GM18867 (cell line): ENCODE measurements at regions not wholly inside any gene's neighbourhood (a gene's known extent, or its start where the extent isn't known, plus 50 kb on each side); places are given as distances from the start of the nearest gene placed in this dataset.
"Not testable (repeated sequence)": the region's sequence is repeated elsewhere in the genome, so short reads cannot be mapped to it uniquely, and the experiment has no call there.

ENCODE experiments used
- ATAC-seq: cut with Tn5 transposase; IDR thresholded peaks from one replicate; pipeline ENCODE4 v1.9.1; 2021; ENCODE audit warnings: mild to moderate bottlenecking, moderate library complexity; ENCODE audit not compliant: unreplicated experiment

GRCh38 chr20:23141450-23142161 lies 55.5 kb upstream of the CD93 start:
- ATAC-seq, result no peak

- no peak for ATAC-seq
Observed at GRCh38 chr20:23140991-23141390, 54.9 kb upstream of the CD93 start.

- not testable (repeated sequence) for ATAC-seq
Observed at GRCh38 chr20:23139984-23140383, 53.9 kb upstream of the CD93 start.

GRCh38 chr20:23139524-23139923 lies 53.4 kb upstream of the CD93 start:
- ATAC-seq, result no peak

- no peak for ATAC-seq
Observed at GRCh38 chr20:23138682-23139081, 52.6 kb upstream of the CD93 start.

GRCh38 chr20:23138226-23138625 lies 52.1 kb upstream of the CD93 start:
- ATAC-seq, result no peak

GRCh38 chr20:23136893-23137745 lies 51.0 kb upstream of the CD93 start:
- ATAC-seq, result no peak

GRCh38 chr20:23135449-23136420 lies 49.6 kb upstream of the CD93 start:
- no peak for ATAC-seq
